C1 segment of cervical spinal cord (tissue), 14 donors: ENCODE measurements at regions not wholly inside any gene's neighbourhood (a gene's known extent, or its start where the extent isn't known, plus 50 kb on each side); places are given as distances from the start of the nearest gene placed in this dataset.

ENCODE experiments used
- DNase-seq, 14 donors: peaks; one replicate each; lab custom pipeline; 2025; lab: John Stamatoyannopoulos, UW

GRCh38 chr5:153101235-153102180 lies 389.0 kb upstream of the GRIA1 start:
- no peak for DNase-seq

GRCh38 chr5:153116916-153117315 lies 373.6 kb upstream of the GRIA1 start:
- no peak for DNase-seq

GRCh38 chr5:153118018-153118417 lies 372.5 kb upstream of the GRIA1 start:
- DNase-seq = no peak

- DNase-seq = no peak
These were observed 368.1 kb upstream of the GRIA1 start for GRCh38 chr5:153122403-153122802.

GRCh38 chr5:153130296-153130695 lies 360.2 kb upstream of the GRIA1 start:
- no peak for DNase-seq

GRCh38 chr5:153135411-153135810 lies 355.1 kb upstream of the GRIA1 start:
- no peak for DNase-seq

- DNase-seq = no peak
These were observed 353.4 kb upstream of the GRIA1 start for GRCh38 chr5:153136910-153137614.

- no peak for DNase-seq
These were observed 342.4 kb upstream of the GRIA1 start for GRCh38 chr5:153147891-153148623.

GRCh38 chr5:153148624-153148976 lies 341.9 kb upstream of the GRIA1 start:
- no peak for DNase-seq

GRCh38 chr5:153151558-153151957 lies 338.9 kb upstream of the GRIA1 start:
- no peak for DNase-seq

- DNase-seq = no peak
These were observed 337.4 kb upstream of the GRIA1 start for GRCh38 chr5:153153086-153153485.

- no peak for DNase-seq
These were observed 333.3 kb upstream of the GRIA1 start for GRCh38 chr5:153157156-153157555.

GRCh38 chr5:153158608-153159007 lies 331.9 kb upstream of the GRIA1 start:
- no peak for DNase-seq

GRCh38 chr5:153159616-153160015 lies 330.9 kb upstream of the GRIA1 start:
- DNase-seq = no peak

GRCh38 chr5:153168241-153168640 lies 322.2 kb upstream of the GRIA1 start:
- DNase-seq = no peak

GRCh38 chr5:153187503-153187902 lies 303.0 kb upstream of the GRIA1 start:
- no peak for DNase-seq

- DNase-seq = no peak
These were observed 284.1 kb upstream of the GRIA1 start for GRCh38 chr5:153206361-153206760.

- DNase-seq = no peak
These were observed 281.5 kb upstream of the GRIA1 start for GRCh38 chr5:153209016-153209415.

GRCh38 chr5:153209687-153210086 lies 280.8 kb upstream of the GRIA1 start:
- DNase-seq = no peak

GRCh38 chr5:153211076-153211475 lies 279.4 kb upstream of the GRIA1 start:
- DNase-seq = no peak

- no peak for DNase-seq
These were observed 278.0 kb upstream of the GRIA1 start for GRCh38 chr5:153212471-153212870.

GRCh38 chr5:153222936-153223335 lies 267.5 kb upstream of the GRIA1 start:
- DNase-seq = no peak
